ENCODE measurements at regions not wholly inside any gene's neighbourhood (a gene's known extent, or its start where the extent isn't known, plus 50 kb on each side); places are given as distances from the start of the nearest gene placed in this dataset.

DNA sequence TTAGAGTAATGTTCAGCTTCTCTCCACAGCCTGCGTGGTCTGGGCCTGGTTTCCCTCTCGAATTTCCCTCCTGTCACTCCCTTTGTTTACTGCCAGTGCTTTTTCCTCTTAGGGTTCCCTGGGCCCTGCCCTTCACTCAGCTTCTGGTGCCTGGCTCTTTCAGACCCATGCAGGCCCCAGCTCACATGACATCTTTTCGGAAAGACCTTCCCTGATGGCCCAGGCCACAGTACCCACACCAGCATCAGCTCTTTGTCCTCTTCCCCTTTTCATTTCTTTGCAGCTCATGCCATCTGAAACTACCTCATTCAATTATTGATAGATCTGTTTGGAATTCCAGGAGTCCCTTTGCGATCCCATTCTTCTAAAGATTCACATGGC is 68.1 kb upstream of the ABL1 start:
- no peak overlapping the region for H3K4me3 ChIP-seq
- H3K4me1 ChIP-seq (ENCODE audit: insufficient read depth) = peaks cover 7% of the 10 kb centered on the region
- no peak overlapping the region for H3K27ac ChIP-seq
- no peaks in the 10 kb centered on the region for H3K36me3 ChIP-seq
- DNase-seq = no peak
- 76 to 86% (median 81%) methylated on average over 4 of the region's 4 CpGs for WGBS, 3 donors
- TF ChIP-seq, protein P1, sequence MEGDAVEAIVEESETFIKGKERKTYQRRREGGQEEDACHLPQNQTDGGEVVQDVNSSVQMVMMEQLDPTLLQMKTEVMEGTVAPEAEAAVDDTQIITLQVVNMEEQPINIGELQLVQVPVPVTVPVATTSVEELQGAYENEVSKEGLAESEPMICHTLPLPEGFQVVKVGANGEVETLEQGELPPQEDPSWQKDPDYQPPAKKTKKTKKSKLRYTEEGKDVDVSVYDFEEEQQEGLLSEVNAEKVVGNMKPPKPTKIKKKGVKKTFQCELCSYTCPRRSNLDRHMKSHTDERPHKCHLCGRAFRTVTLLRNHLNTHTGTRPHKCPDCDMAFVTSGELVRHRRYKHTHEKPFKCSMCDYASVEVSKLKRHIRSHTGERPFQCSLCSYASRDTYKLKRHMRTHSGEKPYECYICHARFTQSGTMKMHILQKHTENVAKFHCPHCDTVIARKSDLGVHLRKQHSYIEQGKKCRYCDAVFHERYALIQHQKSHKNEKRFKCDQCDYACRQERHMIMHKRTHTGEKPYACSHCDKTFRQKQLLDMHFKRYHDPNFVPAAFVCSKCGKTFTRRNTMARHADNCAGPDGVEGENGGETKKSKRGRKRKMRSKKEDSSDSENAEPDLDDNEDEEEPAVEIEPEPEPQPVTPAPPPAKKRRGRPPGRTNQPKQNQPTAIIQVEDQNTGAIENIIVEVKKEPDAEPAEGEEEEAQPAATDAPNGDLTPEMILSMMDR (IDR thresholded peaks at IDR 0.05) = no peak
- no peak for TF ChIP-seq POLR2A (IDR thresholded peaks at IDR 0.05)
- TF ChIP-seq EP300 (IDR thresholded peaks at IDR 0.05) = no peak
- H3K27me3 ChIP-seq = no peaks in the 10 kb centered on the region
- intact Hi-C loops (cut with DNase I) = loop anchor here (5.0 to 10.0 kb wide), 6 partner anchors 50 to 178 kb away; partner anchors contain the start of gene FIBCD1 (in 1 of the 4)
- no peaks in the 10 kb centered on the region for H3K9me3 ChIP-seq

DNA sequence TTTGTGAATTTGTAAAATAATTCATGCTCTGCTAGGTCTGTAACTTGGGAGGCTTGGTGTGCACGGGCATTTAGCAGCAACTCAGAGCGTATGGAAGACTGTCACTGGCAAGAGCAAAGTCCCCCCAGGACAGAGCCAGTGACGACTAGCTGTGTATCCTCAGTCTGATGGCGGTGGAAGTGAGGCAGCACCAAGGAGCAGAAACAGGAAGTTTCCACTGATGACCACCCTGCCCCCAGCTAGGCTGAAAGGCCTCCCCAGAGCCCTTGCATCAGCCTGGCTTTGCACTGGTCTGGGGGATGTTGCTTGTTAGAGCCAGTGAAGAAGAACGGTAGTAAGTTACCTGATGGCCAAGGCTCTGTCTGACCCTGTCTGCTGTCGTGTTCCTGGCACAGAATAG is 66.8 kb upstream of the ABL1 start:
- H3K9me3 ChIP-seq = no peaks in the 10 kb centered on the region
- no peaks in the 10 kb centered on the region for H3K27me3 ChIP-seq
- no peak for TF ChIP-seq EP300 (IDR thresholded peaks at IDR 0.05)
- intact Hi-C loops (cut with DNase I) = loop anchor here (5.0 to 10.0 kb wide), 6 partner anchors 51 to 177 kb away; partner anchors contain the start of gene FIBCD1 (in 1 of the 4)
- no peak overlapping the region for H3K4me3 ChIP-seq
- 66 to 70% (median 69%) methylated on average over 6 of the region's 6 CpGs for WGBS, 3 donors
- H3K36me3 ChIP-seq = no peaks in the 10 kb centered on the region
- peaks cover 7% of the 10 kb centered on the region for H3K4me1 ChIP-seq (ENCODE audit: insufficient read depth)
- no peak for DNase-seq
- H3K27ac ChIP-seq = no peak overlapping the region

DNA sequence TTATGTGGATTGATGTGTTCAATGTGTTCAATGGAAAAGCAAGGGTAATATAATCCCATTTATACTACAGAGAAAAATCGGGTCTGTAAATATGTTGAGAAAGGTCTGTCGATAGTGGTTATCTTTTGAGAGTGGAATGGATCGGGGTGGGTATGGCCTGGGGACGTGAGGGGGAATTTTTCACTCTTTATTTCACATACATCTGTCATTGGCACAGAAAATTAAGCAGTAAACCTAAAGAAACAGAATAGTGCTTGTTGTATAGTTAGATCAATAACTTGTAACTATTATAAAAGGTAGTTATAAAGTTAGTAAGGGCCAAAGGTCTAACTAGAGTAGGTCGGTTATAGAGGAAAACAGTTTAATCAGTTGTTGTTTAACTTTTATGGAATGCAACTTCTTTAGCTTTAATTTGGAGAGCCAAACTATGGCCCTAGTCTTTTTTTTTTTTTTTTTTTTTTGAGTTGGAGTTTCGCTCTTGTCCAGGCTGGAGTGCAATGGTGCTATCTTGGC is 66.1 kb upstream of the ABL1 start:
- Histone ChIP-seq H3K4me3 (no peak overlapping the region), H3K27ac (no peak overlapping the region), H3K9me3 (no peaks in the 10 kb centered on the region), H3K27me3 (no peaks in the 10 kb centered on the region), H3K36me3 (no peaks in the 10 kb centered on the region), H3K4me1 (ENCODE audit: insufficient read depth) (peaks cover 5% of the 10 kb centered on the region)
- TF ChIP-seq POLR2A (IDR thresholded peaks at IDR 0.05) = no peak
- TF ChIP-seq, protein P1 (IDR thresholded peaks at IDR 0.05) = no peak
- no peak for TF ChIP-seq EP300 (IDR thresholded peaks at IDR 0.05)
- intact Hi-C loops (cut with DNase I) = loop anchor here (5.0 to 10.0 kb wide), 6 partner anchors 52 to 176 kb away; partner anchors contain the start of gene FIBCD1 (in 1 of the 4)
- 60 to 76% (median 62%) methylated on average over 6 of the region's 6 CpGs for WGBS, 3 donors
- no peak for DNase-seq

DNA sequence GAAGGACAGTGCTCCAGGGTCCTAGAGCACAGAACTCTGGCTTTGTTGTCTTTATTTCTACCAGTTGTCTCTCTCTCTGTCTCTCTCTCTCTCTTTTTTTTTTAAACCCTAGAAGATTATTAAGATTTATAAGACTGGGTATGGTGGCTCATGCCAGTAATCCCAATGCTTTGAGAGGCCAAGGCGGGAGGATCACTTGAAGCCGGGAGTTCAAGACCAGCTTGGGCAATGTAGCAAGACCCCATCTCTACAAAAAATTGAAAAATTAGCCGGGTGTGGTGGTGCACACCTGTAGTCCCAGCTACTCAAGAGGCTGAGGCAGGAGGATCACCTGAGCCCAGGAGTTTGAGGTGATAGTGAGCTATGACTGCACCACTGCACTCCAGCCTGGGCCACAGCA is 65.0 kb upstream of the ABL1 start:
- no peak for TF ChIP-seq EP300 (IDR thresholded peaks at IDR 0.05)
- peaks cover 1% of the 10 kb centered on the region for H3K4me1 ChIP-seq (ENCODE audit: insufficient read depth)

DNA sequence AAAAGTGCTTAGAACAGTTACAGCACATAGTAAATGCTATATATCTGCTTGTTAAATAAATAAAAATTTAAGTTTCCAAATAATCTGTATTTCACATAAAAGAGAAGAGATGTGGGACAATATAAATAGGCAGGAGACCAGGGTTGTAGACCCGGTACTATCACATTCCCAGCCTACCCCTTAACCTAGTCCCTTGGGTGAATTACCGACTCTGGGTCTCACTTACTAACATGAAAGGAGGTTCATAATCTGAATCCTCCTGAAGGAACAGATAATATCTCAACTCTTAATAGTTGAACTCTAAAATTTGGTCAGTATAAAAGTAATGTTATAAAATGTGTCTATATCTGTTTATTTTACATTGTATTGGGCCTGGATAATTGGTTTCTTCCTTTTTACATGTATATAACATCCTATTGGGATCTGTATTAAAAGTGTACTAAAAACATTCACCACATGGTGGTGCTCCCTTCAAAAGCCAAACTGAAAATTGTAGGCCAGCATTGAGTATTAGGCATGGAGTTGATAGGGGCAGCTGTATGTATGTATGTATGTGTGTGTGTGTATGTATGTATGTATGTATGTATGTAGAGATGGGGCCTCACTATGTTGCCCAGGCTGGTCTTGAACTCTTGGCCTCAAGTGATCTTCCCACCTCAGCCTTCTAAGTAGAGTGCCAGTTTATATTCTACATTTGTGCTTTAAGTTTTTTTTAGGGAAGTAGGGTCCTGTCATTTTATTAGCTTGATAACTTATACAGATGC is 64.2 kb upstream of the ABL1 start:
- 63 to 65% (median 63%) methylated on average over 2 of the region's 2 CpGs for WGBS, 3 donors
- DNase-seq = no peak
- H3K9me3 ChIP-seq = no peaks in the 10 kb centered on the region
- H3K27me3 ChIP-seq = no peaks in the 10 kb centered on the region
- H3K4me3 ChIP-seq = no peak overlapping the region
- no peaks in the 10 kb centered on the region for H3K36me3 ChIP-seq
- intact Hi-C loops (cut with DNase I) = loop anchor here in 3 of 4 donors (2.0 to 5.0 kb wide), 2 partner anchors 91 to 170 kb away; no protein-coding TSS in a partner anchor
- H3K4me1 ChIP-seq (ENCODE audit: insufficient read depth) = peaks cover 1% of the 10 kb centered on the region
- TF ChIP-seq POLR2A (IDR thresholded peaks at IDR 0.05) = no peak
- TF ChIP-seq, protein P1 (IDR thresholded peaks at IDR 0.05) = peak; percentile 57 to 88 (median 77)
- H3K27ac ChIP-seq = no peak overlapping the region

More for the DNA sequence above, 65.0 kb upstream of the ABL1 start:
- H3K9me3 ChIP-seq = no peaks in the 10 kb centered on the region
- no peak overlapping the region for H3K4me3 ChIP-seq
- H3K36me3 ChIP-seq = no peaks in the 10 kb centered on the region
- H3K27ac ChIP-seq = no peak overlapping the region
- intact Hi-C loops (cut with DNase I) = loop anchor here in 3 of 4 donors (2.0 to 5.0 kb wide), 2 partner anchors 92 to 171 kb away; no protein-coding TSS in a partner anchor
- 95 to 99% (median 97%) methylated on average over 3 of the region's 3 CpGs for WGBS, 3 donors
- no peak for DNase-seq
- H3K27me3 ChIP-seq = no peaks in the 10 kb centered on the region
